Trophoblast cell (in vitro differentiated cells and primary cell): ENCODE measurements at regions not wholly inside any gene's neighbourhood (a gene's known extent, or its start where the extent isn't known, plus 50 kb on each side); places are given as distances from the start of the nearest gene placed in this dataset.

ENCODE experiments used
- DNase-seq, 2 donors: peaks; one replicate each; pipeline ENCODE4 v3.0.0-alpha.2; 2016
- H2AFZ ChIP-seq: 2 replicates; pipeline ENCODE4 v1.6.1; 2013; ENCODE audit warnings: low read length, moderate library complexity, mild to moderate bottlenecking; ENCODE audit not compliant: insufficient read depth, poor library complexity
- H2AK5ac ChIP-seq: 2 replicates; pipeline ENCODE4 v1.6.1; 2013; ENCODE audit warnings: mild to moderate bottlenecking, low read length
- H2BK120ac ChIP-seq: 2 replicates; pipeline ENCODE4 v1.6.1; 2013; ENCODE audit warnings: low read length, mild to moderate bottlenecking, moderate library complexity; ENCODE audit not compliant: insufficient read depth, poor library complexity
- H2BK12ac ChIP-seq: 2 replicates; pipeline ENCODE4 v1.6.1; 2013; ENCODE audit warnings: mild to moderate bottlenecking, low read length, moderate library complexity
- H2BK5ac ChIP-seq: 2 replicates; pipeline ENCODE4 v1.6.1; 2013; ENCODE audit warnings: low read length, low read depth, moderate library complexity, mild to moderate bottlenecking; ENCODE audit not compliant: poor library complexity
- H3K14ac ChIP-seq: 2 replicates; pipeline ENCODE4 v1.6.1; 2013; ENCODE audit warnings: mild to moderate bottlenecking, low read length
- H3K18ac ChIP-seq: 2 replicates; pipeline ENCODE4 v1.6.1; 2013; ENCODE audit warnings: mild to moderate bottlenecking, low read length
- H3K23ac ChIP-seq: 2 replicates; pipeline ENCODE4 v1.6.1; 2013; ENCODE audit warnings: low read length
- H3K27ac ChIP-seq: 2 replicates; pipeline ENCODE4 v1.5.1; 2013; ENCODE audit warnings: low read depth, mild to moderate bottlenecking, inconsistent platforms, low read length, moderate library complexity
- H3K27me3 ChIP-seq: 2 replicates; pipeline ENCODE4 v1.6.1; 2013; ENCODE audit warnings: inconsistent platforms, mild to moderate bottlenecking, low read length, moderate library complexity; ENCODE audit not compliant: insufficient read depth
- H3K36me3 ChIP-seq, 2 experiments: 1 replicate in 1 of 2; 2 replicates in 1 of 2; pipeline ENCODE4 v1.6.1; 2013; ENCODE audit warnings: low read length in 2 of 2, mild to moderate bottlenecking in 2 of 2, moderate library complexity in 1 of 2; ENCODE audit not compliant: insufficient read depth in 2 of 2, control insufficient read depth in 1 of 2
- H3K4ac ChIP-seq: 2 replicates; pipeline ENCODE4 v1.6.1; 2013; ENCODE audit warnings: low read depth, mild to moderate bottlenecking, low read length, moderate library complexity
- H3K4me1 ChIP-seq, 2 experiments: 1 replicate in 1 of 2; 2 replicates in 1 of 2; pipeline ENCODE4 v1.6.1; 2013; ENCODE audit warnings: low read length in 2 of 2, mild to moderate bottlenecking in 2 of 2, moderate library complexity in 1 of 2; ENCODE audit not compliant: insufficient read depth in 2 of 2, control insufficient read depth in 1 of 2
- H3K4me2 ChIP-seq: 2 replicates; pipeline ENCODE4 v1.6.1; 2013; ENCODE audit warnings: inconsistent platforms, mild to moderate bottlenecking, low read length, moderate library complexity
- H3K4me3 ChIP-seq: 2 replicates; pipeline ENCODE4 v1.5.1; 2013; ENCODE audit warnings: mild to moderate bottlenecking, low read depth, low read length, inconsistent platforms
- H3K79me1 ChIP-seq: one replicate; pipeline ENCODE4 v1.6.1; 2013; ENCODE audit warnings: low read length
- H3K79me2 ChIP-seq: 2 replicates; pipeline ENCODE4 v1.6.1; 2013; ENCODE audit warnings: low read length, mild to moderate bottlenecking; ENCODE audit not compliant: control insufficient read depth, insufficient read depth, poor library complexity
- H3K9ac ChIP-seq: 2 replicates; pipeline ENCODE4 v1.6.1; 2013; ENCODE audit warnings: mild to moderate bottlenecking, low read length
- H3K9me3 ChIP-seq: 2 replicates; pipeline ENCODE4 v1.6.1; 2013; ENCODE audit warnings: low read depth, mild to moderate bottlenecking, control low read depth, inconsistent platforms, low read length; ENCODE audit not compliant: insufficient read depth
- H4K12ac ChIP-seq: 2 replicates; pipeline ENCODE4 v1.6.1; 2013; ENCODE audit warnings: low read depth, mild to moderate bottlenecking, low read length, moderate library complexity
- H4K8ac ChIP-seq: 2 replicates; pipeline ENCODE4 v1.6.1; 2013; ENCODE audit warnings: low read depth, mild to moderate bottlenecking, low read length, moderate library complexity
- H4K91ac ChIP-seq: one replicate; pipeline ENCODE4 v1.6.1; 2013; ENCODE audit warnings: low read depth, mild to moderate bottlenecking, low read length, moderate library complexity
- WGBS: extraction: QIAGEN DNeasy Blood & Tissue Kit; methylation state at CpG from one replicate; pipeline ENCODE4 v1.1.7; 2013; ENCODE audit warnings: missing lambda C conversion rate; ENCODE audit not compliant: insufficient read length, insufficient coverage; ENCODE audit errors: extremely low coverage; 5-methylcytosine and 5-hydroxymethylcytosine counted together

GRCh38 chr2:15009681-15010080 is 377.2 kb downstream of the LRATD1 start:
- Histone ChIP-seq H3K23ac (no peak overlapping the region), H3K36me3 (no peaks in the 10 kb centered on the region), H3K4ac (no peak overlapping the region), H2BK5ac (no peak overlapping the region), H3K79me1 (no peaks in the 10 kb centered on the region), H3K14ac (no peak overlapping the region), H4K12ac (no peak overlapping the region), H4K91ac (no peak overlapping the region), H3K4me2 (no peak overlapping the region), H3K79me2 (no peaks in the 10 kb centered on the region), H3K18ac (no peak overlapping the region), H3K27ac (no peak overlapping the region), H3K4me1 (peaks cover 0 to 2% of the 10 kb centered on the region in 2 experiments), H3K9me3 (no peaks in the 10 kb centered on the region), H3K4me3 (no peak overlapping the region), H4K8ac (no peak overlapping the region), H2AFZ (no peak overlapping the region), H2BK120ac (no peak overlapping the region), H3K9ac (no peak overlapping the region), H2AK5ac (no peak overlapping the region), H2BK12ac (no peak overlapping the region), H3K27me3 (no peaks in the 10 kb centered on the region)
- DNase-seq: no peak
- no CpG with 5 or more reads among the region's 4 CpGs for WGBS

- Histone ChIP-seq H3K23ac (no peak overlapping the region), H3K9ac (no peak overlapping the region), H4K12ac (no peak overlapping the region), H3K14ac (no peak overlapping the region), H3K27ac (no peak overlapping the region), H3K9me3 (no peaks in the 10 kb centered on the region), H3K4me3 (no peak overlapping the region), H2BK120ac (no peak overlapping the region), H4K8ac (no peak overlapping the region), H3K18ac (no peak overlapping the region), H3K4me2 (no peak overlapping the region), H2BK12ac (no peak overlapping the region), H3K4me1 (peaks cover 0 to 1% of the 10 kb centered on the region in 2 experiments), H4K91ac (no peak overlapping the region), H3K27me3 (no peaks in the 10 kb centered on the region), H2AFZ (no peak overlapping the region), H3K4ac (no peak overlapping the region), H2AK5ac (no peak overlapping the region), H3K79me1 (no peaks in the 10 kb centered on the region), H3K36me3 (no peaks in the 10 kb centered on the region), H3K79me2 (no peaks in the 10 kb centered on the region), H2BK5ac (no peak overlapping the region)
- DNase-seq: no peak
- WGBS: no CpG with 5 or more reads among the region's 1 CpG
These were observed 377.8 kb downstream of the LRATD1 start for GRCh38 chr2:15010346-15010745.

- no peak overlapping the region for H2BK120ac ChIP-seq
- H3K9me3 ChIP-seq: no peaks in the 10 kb centered on the region
- H2BK5ac ChIP-seq: no peak overlapping the region
- no peaks in the 10 kb centered on the region for H3K79me1 ChIP-seq
- H3K27me3 ChIP-seq: no peaks in the 10 kb centered on the region
- H3K14ac ChIP-seq: no peak overlapping the region
- no peak overlapping the region for H2AFZ ChIP-seq
- no peak overlapping the region for H3K23ac ChIP-seq
- H3K18ac ChIP-seq: no peak overlapping the region
- no peaks in the 10 kb centered on the region for H3K36me3 ChIP-seq
- no peak for DNase-seq
- H3K4me1 ChIP-seq: no peaks in the 10 kb centered on the region
- H2BK12ac ChIP-seq: no peak overlapping the region
- no peak overlapping the region for H4K12ac ChIP-seq
- no peak overlapping the region for H3K9ac ChIP-seq
- H3K4me2 ChIP-seq: no peak overlapping the region
- H4K91ac ChIP-seq: no peak overlapping the region
- no peaks in the 10 kb centered on the region for H3K79me2 ChIP-seq
- H3K27ac ChIP-seq: no peak overlapping the region
- H2AK5ac ChIP-seq: no peak overlapping the region
- no peak overlapping the region for H3K4ac ChIP-seq
- H3K4me3 ChIP-seq: no peak overlapping the region
- H4K8ac ChIP-seq: no peak overlapping the region
- WGBS: 100% methylated on average over 1 of the region's 1 CpG
These were observed 386.3 kb downstream of the LRATD1 start for GRCh38 chr2:15018814-15019213.

- Histone ChIP-seq H2BK5ac (no peak overlapping the region), H3K27ac (no peak overlapping the region), H3K14ac (no peak overlapping the region), H2BK120ac (no peak overlapping the region), H2BK12ac (no peak overlapping the region), H3K9ac (no peak overlapping the region), H3K4ac (no peak overlapping the region), H3K9me3 (no peaks in the 10 kb centered on the region), H3K79me1 (no peaks in the 10 kb centered on the region), H4K12ac (no peak overlapping the region), H4K91ac (no peak overlapping the region), H3K4me2 (no peak overlapping the region), H3K27me3 (no peaks in the 10 kb centered on the region), H3K4me1 (no peaks in the 10 kb centered on the region), H3K79me2 (no peaks in the 10 kb centered on the region), H3K23ac (no peak overlapping the region), H4K8ac (no peak overlapping the region), H2AK5ac (no peak overlapping the region), H3K18ac (no peak overlapping the region), H2AFZ (no peak overlapping the region), H3K4me3 (no peak overlapping the region), H3K36me3 (no peaks in the 10 kb centered on the region)
- no peak for DNase-seq
- no CpG with 5 or more reads among the region's 1 CpG for WGBS
These were observed 390.7 kb downstream of the LRATD1 start for GRCh38 chr2:15023221-15023620.
